ENCODE measurements at regions not wholly inside any gene's neighbourhood (a gene's known extent, or its start where the extent isn't known, plus 50 kb on each side); places are given as distances from the start of the nearest gene placed in this dataset.
"Not testable (repeated sequence)": the region's sequence is repeated elsewhere in the genome, so short reads cannot be mapped to it uniquely, and the experiment has no call there.

DNA sequence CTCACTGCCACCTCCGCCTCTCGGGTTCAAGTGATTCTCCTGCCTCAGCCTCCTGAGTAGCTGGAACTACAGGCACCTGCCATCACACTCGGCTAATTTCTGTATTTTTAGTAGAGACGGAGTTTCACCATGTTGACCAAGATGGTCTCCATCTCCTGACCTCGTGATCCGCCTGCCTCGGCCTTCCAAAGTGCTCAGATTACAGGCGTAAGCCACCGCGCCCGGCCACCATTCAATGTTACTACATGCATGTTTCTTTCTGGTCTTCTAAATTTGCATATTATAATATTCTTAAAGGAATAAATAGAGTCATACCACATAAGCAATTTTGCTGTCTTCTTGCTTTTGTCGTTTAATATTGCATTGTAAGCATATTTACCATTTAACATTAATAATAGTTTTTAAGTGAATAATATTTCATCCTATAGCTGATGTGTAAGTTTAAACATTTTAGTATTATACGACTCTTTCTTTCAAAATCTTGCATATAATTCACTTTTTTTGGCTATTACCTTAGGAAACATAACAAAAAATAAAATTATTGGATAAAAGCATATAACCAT, 1270.4 kb downstream of the ADGRL3 start:
- no peak for DNase-seq

- DNase-seq: no peak
Measured at GRCh38 chr4:62470020-62470419, 1269.9 kb downstream of the ADGRL3 start.

DNA sequence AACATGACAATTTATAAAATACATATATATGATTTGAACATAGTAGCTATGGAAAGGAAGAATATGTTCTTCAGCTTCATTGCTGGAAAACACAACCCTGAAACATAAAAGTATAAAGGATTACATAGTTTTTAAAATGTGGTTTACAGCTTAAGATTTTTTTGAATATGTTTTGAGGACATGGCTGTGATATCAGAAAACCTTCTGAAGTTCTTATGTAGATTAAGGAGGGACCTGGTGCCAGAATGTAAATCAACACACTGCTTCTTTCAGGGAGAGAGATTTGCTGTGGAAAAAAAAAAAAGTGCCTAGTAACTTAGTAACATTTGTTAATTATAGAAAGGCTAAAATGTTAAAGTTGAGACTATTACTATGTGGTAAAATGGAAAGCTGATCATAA, 1261.8 kb downstream of the ADGRL3 start:
- no peak for DNase-seq

DNA sequence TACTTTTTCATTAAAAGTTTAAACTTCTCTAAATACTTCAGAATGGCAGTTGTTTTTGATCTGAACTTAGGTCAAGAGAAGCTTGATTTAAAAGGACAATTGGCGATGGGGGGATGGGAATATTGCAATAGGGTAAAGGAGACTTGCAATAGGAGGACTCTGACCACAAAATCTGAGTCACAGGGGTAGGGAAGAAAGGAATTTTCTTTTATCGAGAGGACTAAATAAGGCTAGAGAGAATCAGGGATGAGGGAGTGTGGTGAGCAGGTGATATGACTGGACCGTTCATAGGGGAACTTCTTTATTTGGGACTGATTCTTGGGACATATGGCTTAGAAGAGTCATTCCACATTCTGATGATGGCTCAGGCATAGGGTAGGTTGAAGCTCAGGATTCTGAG, 1260.2 kb downstream of the ADGRL3 start:
- DNase-seq: no peak

DNA sequence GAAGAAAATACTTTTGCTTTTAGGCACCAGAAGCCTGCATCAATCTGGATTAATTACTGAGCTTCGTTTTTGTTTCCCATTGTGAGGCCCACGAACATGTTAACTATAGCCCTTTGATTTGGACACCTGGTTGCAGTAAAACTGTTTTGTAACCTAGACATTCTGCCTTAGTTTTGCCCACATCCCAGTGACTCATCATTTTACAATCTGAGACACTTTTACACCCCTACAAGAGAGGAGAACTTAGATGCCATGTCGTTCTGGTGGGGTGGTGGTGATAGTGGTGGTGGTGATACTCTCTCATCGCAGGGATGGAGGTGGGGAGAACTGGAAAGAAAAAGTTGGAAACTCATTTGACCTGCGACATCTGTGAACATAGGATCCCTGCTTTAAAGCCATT, 1257.2 kb downstream of the ADGRL3 start:
- no peak for DNase-seq

GRCh38 chr4:62455871-62456270, 1255.7 kb downstream of the ADGRL3 start:
- DNase-seq: no peak

DNA sequence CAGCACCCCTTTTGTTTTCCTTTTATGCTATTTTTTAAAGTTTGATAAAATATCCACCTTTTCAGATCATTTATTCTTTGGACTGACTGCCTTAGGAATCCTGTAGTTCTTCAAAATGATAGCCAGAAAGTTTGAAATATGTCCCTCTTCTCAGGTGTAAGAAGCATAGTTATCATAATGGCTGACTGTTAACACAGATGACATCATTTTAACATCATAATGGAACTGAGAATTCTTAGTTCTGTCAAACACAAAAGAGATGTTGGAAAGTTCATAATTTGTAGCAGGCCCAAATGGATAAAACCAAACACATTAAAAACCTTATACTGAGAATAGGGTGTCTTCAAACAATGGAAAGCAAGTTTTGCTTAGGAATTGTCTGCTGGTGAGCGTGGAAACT, 1254.4 kb downstream of the ADGRL3 start:
- no peak for DNase-seq

DNA sequence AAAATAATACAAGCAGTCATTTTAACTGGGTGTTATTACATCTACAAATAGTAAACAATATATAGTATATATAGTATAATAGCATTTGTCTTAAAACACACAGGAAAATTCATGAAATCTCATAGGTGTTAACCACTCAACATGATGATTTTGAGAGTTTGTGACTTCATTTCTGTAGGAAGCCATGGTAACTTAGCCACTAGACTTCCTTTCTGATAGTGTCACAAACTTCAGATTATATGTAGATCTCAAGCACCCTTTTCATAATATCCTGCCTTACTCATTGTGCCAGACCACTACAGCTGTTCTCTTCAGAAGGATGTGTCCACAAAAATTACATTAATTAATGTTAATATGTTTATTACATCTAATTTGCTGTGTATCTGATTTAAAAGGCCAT, 1250.6 kb downstream of the ADGRL3 start:
- DNase-seq: no peak

- no peak for DNase-seq
Measured at GRCh38 chr4:62449538-62449937, 1249.4 kb downstream of the ADGRL3 start.

DNA sequence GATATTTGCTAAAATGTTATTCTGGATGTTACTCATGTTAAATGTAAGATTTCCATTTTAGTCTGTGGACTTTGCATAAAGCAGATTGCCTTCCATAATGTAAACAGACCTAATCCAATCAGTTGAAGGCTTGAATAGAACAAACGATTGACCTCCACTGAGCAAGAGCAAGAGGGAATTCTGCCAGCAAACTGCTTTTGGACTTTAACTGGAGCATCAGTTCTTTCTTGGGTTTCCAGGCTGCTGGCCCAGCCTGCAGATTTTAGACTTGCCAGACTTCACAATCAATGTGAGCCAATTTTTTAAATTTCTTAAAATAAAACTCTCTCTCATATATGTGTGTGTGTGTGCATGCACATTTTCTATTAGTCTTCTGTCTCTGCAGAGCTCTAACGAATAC, 1248.8 kb downstream of the ADGRL3 start:
- DNase-seq: peak in 1 of 58 donors; percentile 10

- no peak for DNase-seq
Measured at GRCh38 chr4:62439051-62439450, 1238.9 kb downstream of the ADGRL3 start.

- no peak for DNase-seq
Measured at GRCh38 chr4:62434921-62435320, 1234.8 kb downstream of the ADGRL3 start.

- not testable (repeated sequence) for DNase-seq
Measured at GRCh38 chr4:62431513-62432231, 1231.5 kb downstream of the ADGRL3 start.

- no peak for DNase-seq
Measured at GRCh38 chr4:62429297-62429696, 1229.2 kb downstream of the ADGRL3 start.

DNA sequence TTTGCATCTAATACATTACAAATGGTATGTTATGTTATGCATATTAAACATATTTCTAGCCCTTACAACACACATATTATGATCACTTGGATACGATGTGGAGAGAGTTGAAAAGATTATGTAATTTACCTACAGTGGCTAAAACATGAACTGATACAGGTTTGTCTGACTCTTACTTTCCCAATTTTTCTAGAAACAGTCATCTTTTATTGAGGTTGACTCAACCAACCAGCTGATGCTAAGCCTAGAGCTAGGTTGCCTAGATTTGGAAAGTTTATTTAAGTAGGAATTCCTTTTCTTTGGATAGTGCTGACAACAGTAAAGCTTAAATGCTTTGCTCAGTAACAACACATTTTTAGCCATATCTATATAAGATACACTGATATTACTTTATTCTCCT, 1215.1 kb downstream of the ADGRL3 start:
- DNase-seq: no peak

- DNase-seq: no peak
Measured at GRCh38 chr4:62414563-62414962, 1214.4 kb downstream of the ADGRL3 start.

DNA sequence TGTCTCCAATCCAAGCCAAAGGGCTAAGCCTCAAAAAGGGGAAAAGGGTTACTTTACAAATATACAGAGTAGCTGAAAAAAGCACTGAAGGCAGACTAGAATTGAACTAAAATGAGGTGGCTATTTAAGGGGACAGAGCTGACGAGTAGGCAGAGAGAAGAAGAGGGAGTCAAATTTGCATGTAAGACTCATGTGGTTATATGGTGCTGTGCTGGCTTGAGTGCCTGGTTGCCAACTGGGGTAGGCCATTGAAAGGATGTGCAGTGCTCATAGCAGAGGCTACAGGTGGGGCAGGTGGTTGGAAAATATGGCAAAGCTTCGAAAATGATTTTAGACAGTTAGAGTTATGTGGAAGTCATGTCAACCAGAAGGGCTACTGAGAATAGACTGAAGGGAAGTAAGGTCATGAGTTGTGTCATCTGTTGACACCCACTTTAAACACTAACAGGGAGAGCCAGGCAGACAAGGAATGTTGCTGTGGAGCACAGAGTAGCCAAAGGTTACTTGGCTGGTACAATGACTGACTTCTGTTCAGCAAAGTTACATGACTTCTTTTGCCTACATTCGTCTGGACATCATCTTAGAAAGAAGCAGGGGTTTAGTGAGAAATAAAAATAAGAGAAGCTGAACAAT, 1210.4 kb downstream of the ADGRL3 start:
- no peak for DNase-seq

DNA sequence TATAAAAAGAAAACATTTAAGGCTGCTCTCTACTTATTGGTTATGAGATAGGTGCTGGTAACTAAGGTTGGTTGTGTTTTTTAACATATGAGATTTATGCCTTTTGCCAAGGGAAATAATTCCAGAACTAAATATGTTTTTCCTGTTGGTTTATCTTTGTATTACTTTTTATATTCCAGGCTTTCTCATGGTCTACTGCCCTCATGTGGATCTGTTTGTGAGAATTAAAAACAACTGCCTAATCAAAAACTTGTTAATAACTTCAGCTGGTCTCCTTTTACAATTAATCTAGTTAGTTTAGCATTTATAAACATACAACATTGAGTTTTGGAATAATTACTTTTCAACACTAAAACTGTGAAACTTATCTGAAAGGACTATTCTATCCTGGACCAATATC, 1208.3 kb downstream of the ADGRL3 start:
- DNase-seq: no peak

DNA sequence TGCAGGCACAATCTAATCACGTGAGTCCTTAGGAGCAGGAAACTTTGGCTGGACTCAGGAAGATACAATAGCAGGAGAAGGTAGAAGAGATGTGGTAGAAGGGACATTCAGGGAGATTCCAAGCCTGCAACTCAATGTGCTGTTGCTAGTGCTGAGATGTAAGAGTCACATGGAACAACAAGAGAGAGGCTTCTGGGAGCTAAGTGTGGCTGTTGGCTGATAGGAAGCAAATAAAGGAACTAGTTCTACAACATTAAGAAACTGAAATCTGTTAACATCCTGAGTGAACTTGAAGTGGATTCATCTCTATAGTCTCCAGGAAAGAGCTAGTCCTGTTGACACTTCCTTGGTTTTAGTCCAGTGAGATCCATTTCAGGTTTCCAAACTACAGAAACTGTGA, 1207.4 kb downstream of the ADGRL3 start:
- DNase-seq: no peak

DNA sequence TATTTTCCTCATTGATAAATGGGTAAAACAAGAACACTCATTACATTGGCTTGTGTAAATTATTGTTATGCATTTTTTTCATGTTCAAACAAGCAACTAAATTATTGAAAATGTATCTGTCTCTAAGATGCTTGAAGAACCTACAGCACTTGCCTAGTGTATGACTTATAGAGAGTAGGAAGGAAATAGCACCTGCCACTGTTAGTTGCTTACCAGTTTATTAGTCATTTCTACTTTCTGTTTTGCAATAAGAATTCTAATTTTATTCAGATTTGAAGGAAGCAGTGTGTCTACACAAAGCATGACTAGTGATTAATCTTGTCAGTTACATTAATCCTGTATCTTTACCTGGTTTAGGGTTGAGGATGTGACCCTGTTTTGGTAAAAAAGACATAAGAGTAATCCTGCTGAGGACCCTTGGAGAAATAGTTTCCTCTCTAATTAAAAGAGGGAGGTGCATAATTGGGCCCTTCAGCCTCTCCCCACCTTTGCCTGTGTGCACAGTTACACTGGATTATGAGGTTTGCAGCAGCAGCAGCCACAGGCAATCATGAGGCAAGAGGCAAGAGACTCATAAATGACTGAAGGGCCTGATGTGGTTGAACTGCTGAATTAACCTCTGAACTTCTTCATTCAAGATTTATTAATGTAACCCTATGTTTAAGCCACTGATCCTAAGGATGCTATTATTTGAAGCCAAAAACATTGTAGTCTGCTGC, 1202.1 kb downstream of the ADGRL3 start:
- DNase-seq: no peak

GRCh38 chr4:62399242-62399641, 1199.1 kb downstream of the ADGRL3 start:
- peak in 1 of 58 donors; percentile 2 for DNase-seq

GRCh38 chr4:62398318-62398717, 1198.2 kb downstream of the ADGRL3 start:
- DNase-seq: no peak

All from anterior cingulate cortex (tissue), 58 donors.